ENCODE measurements at regions not wholly inside any gene's neighbourhood (a gene's known extent, or its start where the extent isn't known, plus 50 kb on each side); places are given as distances from the start of the nearest gene placed in this dataset.

DNA sequence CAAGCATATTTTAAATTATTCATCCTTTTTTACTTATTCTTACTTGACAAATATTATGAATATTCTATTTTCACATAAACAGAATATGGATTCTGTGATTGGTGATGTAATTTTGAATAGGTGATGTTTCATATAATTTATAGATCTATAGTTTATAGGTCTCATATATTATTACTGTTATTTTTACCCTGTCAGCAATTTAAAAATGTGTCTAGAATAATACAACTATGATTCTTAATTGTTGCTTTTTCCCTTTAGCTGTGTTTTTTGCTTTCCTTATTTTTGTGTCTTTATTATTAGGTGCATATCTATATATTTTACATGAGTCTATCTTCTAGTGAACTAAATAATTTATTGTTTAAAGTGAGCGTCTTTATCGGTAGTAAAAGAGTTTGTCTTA is 226.7 kb upstream of the FSIP2 start:
- FAIRE-seq: no peak
- no peak overlapping the region for H2BK5ac ChIP-seq (ENCODE audit: low read depth, low read length)
- H3K79me1 ChIP-seq (ENCODE audit: low read depth, low read length): no peaks in the 10 kb centered on the region; the same call in 1 of the 2 replicates
- H4K8ac ChIP-seq (ENCODE audit: extremely low read depth, insufficient read depth, low read length): no peak overlapping the region
- H3K4me1 ChIP-seq (replicated peaks in 1 of 4; ENCODE audit: control insufficient read depth in 3 of 4, insufficient read depth in 4 of 4, low read length in 3 of 4): no peaks in the 10 kb centered on the region
- no peaks in the 10 kb centered on the region for H3K27me3 ChIP-seq (replicated peaks in 1 of 4; ENCODE audit: control insufficient read depth in 3 of 4, extremely low read depth in 1 of 4, insufficient read depth in 3 of 4, low read length in 3 of 4)
- H3K56ac ChIP-seq (replicated peaks; ENCODE audit: insufficient read length, low read depth, low read length): no peak overlapping the region
- POLR2A ChIA-PET (ENCODE audit: partially characterized antibody): no interaction called here
- H3K9ac ChIP-seq (replicated peaks in 1 of 4; ENCODE audit: extremely low read depth in 1 of 4, low read depth in 3 of 4, low read length in 3 of 4): no peak overlapping the region
- H3K4me2 ChIP-seq (ENCODE audit: insufficient read depth in 1 of 2, low read depth in 2 of 2, low read length in 2 of 2): no peak overlapping the region
- H3K4me3 ChIP-seq (ENCODE audit: extremely low read depth in 1 of 4, insufficient read depth in 2 of 4, low read depth in 3 of 4, low read length in 4 of 4): no peak overlapping the region
- no peak overlapping the region for H2AFZ ChIP-seq (ENCODE audit: low read length)
- H2AK5ac ChIP-seq (ENCODE audit: low read depth, low read length): no peak overlapping the region
- no peak overlapping the region for H2BK120ac ChIP-seq (replicated peaks; ENCODE audit: low read depth, low read length)
- H3K27ac ChIP-seq (ENCODE audit: low read depth, low read length): no peak overlapping the region
- H3K23me2 ChIP-seq (ENCODE audit: low read depth, low read length): no peaks in the 10 kb centered on the region
- H3K23ac ChIP-seq (ENCODE audit: insufficient read length): no peak overlapping the region
- H3K9me3 ChIP-seq (ENCODE audit: insufficient read depth in 2 of 2, low read depth in 1 of 2, low read length in 1 of 2): peaks cover 14 to 23% of the 10 kb centered on the region in 2 experiments
- CTCF ChIA-PET (ENCODE audit: partially characterized antibody): no interaction called here
- H4K91ac ChIP-seq (replicated peaks; ENCODE audit: insufficient read length, low read length): no peak overlapping the region
- peaks cover 0 to 13% (median 1%) of the 10 kb centered on the region in 4 experiments; a peak in 3 of 8 replicates for H3K36me3 ChIP-seq (ENCODE audit: control insufficient read depth in 2 of 4, insufficient read depth in 4 of 4, low read length in 3 of 4)
- H4K5ac ChIP-seq (ENCODE audit: insufficient read length, low read depth, low read length): no peak overlapping the region
- H3K18ac ChIP-seq (ENCODE audit: extremely low read depth, low read length): no peak overlapping the region
- H3K79me2 ChIP-seq (ENCODE audit: control insufficient read depth in 1 of 2, insufficient read depth in 2 of 2, low read length in 2 of 2): no peaks in the 10 kb centered on the region
- 94% methylated on average over 2 of the region's 2 CpGs; no CpG with 5 or more reads in 1 of the 2 experiments for WGBS, 2 experiments (ENCODE audit: extremely low coverage in 1 of 2, insufficient coverage in 1 of 2, insufficient read length in 1 of 2, insufficient replicate concordance in 2 of 2, low coverage in 1 of 2, low lambda C conversion rate in 2 of 2, missing lambda C conversion rate in 1 of 2)
- no peak overlapping the region for H2BK15ac ChIP-seq (ENCODE audit: low read length)
- DNase-seq (ENCODE audit: low read depth in 1 of 2, low spot score in 2 of 2): no peak
- H3K14ac ChIP-seq (ENCODE audit: insufficient read length): no peak overlapping the region
- no peaks in the 10 kb centered on the region for H4K20me1 ChIP-seq (replicated peaks in 1 of 2; ENCODE audit: control insufficient read depth in 1 of 2, insufficient read depth in 2 of 2, low read length in 2 of 2)
- H2BK20ac ChIP-seq (ENCODE audit: low read length): no peak overlapping the region
- H2BK12ac ChIP-seq (ENCODE audit: low read depth, low read length): no peak overlapping the region
- TF ChIP-seq MAFK (IDR thresholded peaks at IDR 0.05; ENCODE audit: low read depth, low read length) (peak; percentile 33; the same call in 1 of the 2 replicates), HDAC2 (IDR thresholded peaks at IDR 0.05; ENCODE audit: borderline replicate concordance in 1 of 2, low read depth in 2 of 2, low read length in 2 of 2) (no peak)
- H3K4ac ChIP-seq (replicated peaks; ENCODE audit: insufficient read length, low read depth, low read length): no peak overlapping the region

All from H1 (cell line).